Erythroblast (primary cell): ENCODE measurements at regions not wholly inside any gene's neighbourhood (a gene's known extent, or its start where the extent isn't known, plus 50 kb on each side); places are given as distances from the start of the nearest gene placed in this dataset.

Experiments
- GATA1 ChIP-seq: IDR thresholded peaks from 2 replicates; pipeline ENCODE4 v1.6.1; 2011; ENCODE audit warnings: low read depth, mild to moderate bottlenecking, control low read depth, low read length, moderate library complexity
- POLR2A ChIP-seq: IDR thresholded peaks from 2 replicates; pipeline ENCODE4 v1.6.1; 2011; ENCODE audit warnings: mild to moderate bottlenecking, low read length

DNA sequence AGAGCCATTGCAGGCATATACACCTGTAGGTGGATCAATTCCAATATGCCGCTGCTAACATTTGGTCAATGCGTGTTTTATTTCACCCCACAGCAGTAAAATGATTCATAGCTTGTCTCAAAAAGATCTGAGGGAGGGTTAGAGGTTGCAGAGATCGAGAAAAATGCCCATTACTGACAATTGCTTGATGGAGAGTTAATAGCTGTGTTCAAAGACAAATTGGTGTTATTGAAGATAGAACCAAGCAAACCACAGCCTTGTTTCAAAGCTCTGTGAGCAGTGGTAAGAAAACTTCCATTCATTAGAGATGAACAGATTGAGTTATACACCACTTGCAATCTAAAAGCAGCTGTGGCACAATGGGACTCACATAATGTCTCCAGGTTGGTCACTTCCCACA lies 95.4 kb downstream of the KCNE4 start:
- no peak for TF ChIP-seq POLR2A
- no peak for TF ChIP-seq GATA1
